ENCODE measurements at regions not wholly inside any gene's neighbourhood (a gene's known extent, or its start where the extent isn't known, plus 50 kb on each side); places are given as distances from the start of the nearest gene placed in this dataset.
"Not testable (repeated sequence)": the region's sequence is repeated elsewhere in the genome, so short reads cannot be mapped to it uniquely, and the experiment has no call there.

DNA sequence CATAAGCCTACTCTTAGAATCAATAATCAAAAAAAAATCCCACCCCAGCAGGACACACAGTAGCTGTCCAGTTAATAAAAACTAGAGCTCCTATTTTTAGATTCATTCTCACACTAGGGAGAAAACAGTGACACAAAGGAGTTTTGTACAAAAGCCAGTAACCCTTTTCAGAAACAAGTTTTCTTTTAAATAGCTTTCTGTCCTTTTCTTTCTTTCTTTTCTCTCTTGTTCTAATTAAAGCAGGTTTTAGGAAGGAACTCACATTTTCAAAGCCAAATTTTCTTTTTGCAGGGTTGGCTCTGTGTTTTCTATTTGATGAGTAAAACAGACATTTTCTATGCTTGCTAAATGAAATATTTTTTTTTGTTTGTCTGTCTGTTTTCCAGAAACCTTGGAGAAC lies 1390.7 kb downstream of the FAM181B start:
- no peaks in the 10 kb centered on the region for H3K4me1 Mint-ChIP-seq (ENCODE audit: low read depth)
- H3K9me3 Mint-ChIP-seq = peaks cover 2% of the 10 kb centered on the region
- no peaks in the 10 kb centered on the region for H3K36me3 Mint-ChIP-seq (ENCODE audit: low read depth)
- DNase-seq = no peak
- H3K27me3 Mint-ChIP-seq (ENCODE audit: low read depth) = no peaks in the 10 kb centered on the region
- CTCF ChIA-PET = interaction anchor here (0.6 kb wide), 1 partner anchor 978 kb away, joined by 4 read pairs; no protein-coding TSS in a partner anchor
- H3K4me3 Mint-ChIP-seq = no peak overlapping the region
- no peak overlapping the region for H3K27ac Mint-ChIP-seq
- intact Hi-C loops (cut with micrococcal nuclease) = no loop called here

DNA sequence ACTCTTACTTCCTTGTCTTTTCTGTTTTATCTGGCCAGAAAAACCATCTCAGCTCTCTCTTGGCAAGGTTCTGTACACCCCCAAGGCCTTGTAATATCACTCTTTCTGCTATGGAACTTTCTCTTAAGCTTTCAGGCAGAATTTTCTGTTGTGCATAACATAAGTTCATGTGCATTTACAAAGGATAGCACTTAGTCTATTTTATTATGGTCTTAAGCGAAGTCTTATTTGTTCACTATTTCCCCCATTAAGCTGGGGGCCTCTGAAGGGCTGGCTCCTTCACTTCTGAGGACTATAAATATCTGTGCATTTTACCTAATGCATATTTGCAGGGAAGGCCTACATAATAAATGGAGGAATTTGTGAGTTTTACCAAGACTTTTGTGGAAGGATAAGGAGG lies 1393.4 kb downstream of the FAM181B start:
- DNase-seq = no peak
- Mint-ChIP-seq H3K4me3 (no peak overlapping the region), H3K36me3 (ENCODE audit: low read depth) (no peaks in the 10 kb centered on the region), H3K27me3 (ENCODE audit: low read depth) (no peaks in the 10 kb centered on the region), H3K27ac (no peak overlapping the region), H3K9me3 (peaks cover 6% of the 10 kb centered on the region), H3K4me1 (ENCODE audit: low read depth) (no peaks in the 10 kb centered on the region)
- CTCF ChIA-PET = no interaction called here
- intact Hi-C loops (cut with micrococcal nuclease) = no loop called here

- CTCF ChIA-PET = no interaction called here
- no peak overlapping the region for H3K4me3 Mint-ChIP-seq
- intact Hi-C loops (cut with micrococcal nuclease) = no loop called here
- peaks cover 6% of the 10 kb centered on the region for H3K9me3 Mint-ChIP-seq
- no peak overlapping the region for H3K27ac Mint-ChIP-seq
- H3K4me1 Mint-ChIP-seq (ENCODE audit: low read depth) = no peaks in the 10 kb centered on the region
- H3K27me3 Mint-ChIP-seq (ENCODE audit: low read depth) = no peaks in the 10 kb centered on the region
- no peaks in the 10 kb centered on the region for H3K36me3 Mint-ChIP-seq (ENCODE audit: low read depth)
- DNase-seq = no peak
Observed at GRCh38 chr11:81339521-81339920, 1394.1 kb downstream of the FAM181B start.

DNA sequence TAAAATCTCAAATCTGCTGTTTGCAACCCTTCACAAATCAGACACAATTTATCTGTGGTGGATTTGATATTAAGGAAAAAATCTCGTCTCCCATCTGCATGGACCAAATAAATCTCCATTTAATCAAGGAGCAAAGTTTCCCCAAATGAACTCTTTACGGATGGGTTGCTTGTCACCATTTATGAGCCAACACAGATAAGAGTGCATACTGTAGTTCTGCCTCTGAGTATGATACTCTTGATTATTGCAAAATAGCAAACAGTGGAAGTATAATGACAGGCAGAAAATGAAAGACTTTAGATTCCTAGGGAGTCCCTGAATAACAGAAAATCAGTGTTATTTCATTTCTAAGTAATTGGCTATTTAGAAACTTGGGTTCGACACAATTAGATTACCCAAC lies 1395.9 kb downstream of the FAM181B start:
- DNase-seq = no peak
- Mint-ChIP-seq H3K27me3 (ENCODE audit: low read depth) (no peaks in the 10 kb centered on the region), H3K36me3 (ENCODE audit: low read depth) (no peaks in the 10 kb centered on the region), H3K4me1 (ENCODE audit: low read depth) (no peaks in the 10 kb centered on the region), H3K27ac (no peak overlapping the region), H3K4me3 (no peak overlapping the region), H3K9me3 (peaks cover 6% of the 10 kb centered on the region)
- intact Hi-C loops (cut with micrococcal nuclease) = no loop called here
- CTCF ChIA-PET = no interaction called here

DNA sequence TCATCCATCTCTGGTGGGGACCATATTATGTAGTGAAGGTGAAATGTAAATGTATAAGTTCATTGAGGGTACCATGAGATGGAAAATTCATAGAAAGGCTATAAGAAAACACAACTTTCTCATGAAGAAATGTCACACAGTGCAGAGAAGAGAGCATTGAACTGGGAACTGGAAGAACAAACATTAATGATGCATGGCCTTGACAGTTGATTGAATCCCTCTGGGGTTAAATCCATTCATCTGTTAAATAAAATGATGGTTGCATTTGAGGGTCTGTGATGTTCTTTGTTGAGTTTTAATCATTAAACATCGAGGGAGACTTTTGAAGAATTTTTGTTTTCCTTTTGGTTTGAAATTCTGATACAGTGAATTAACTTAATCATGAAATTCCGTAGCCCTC lies 1401.4 kb downstream of the FAM181B start:
- DNase-seq = no peak
- H3K27me3 Mint-ChIP-seq (ENCODE audit: low read depth) = no peaks in the 10 kb centered on the region
- CTCF ChIA-PET = no interaction called here
- no peaks in the 10 kb centered on the region for H3K4me1 Mint-ChIP-seq (ENCODE audit: low read depth)
- H3K36me3 Mint-ChIP-seq (ENCODE audit: low read depth) = no peaks in the 10 kb centered on the region
- H3K27ac Mint-ChIP-seq = no peak overlapping the region
- intact Hi-C loops (cut with micrococcal nuclease) = no loop called here
- H3K9me3 Mint-ChIP-seq = peaks cover 4% of the 10 kb centered on the region
- H3K4me3 Mint-ChIP-seq = no peak overlapping the region

- H3K4me3 Mint-ChIP-seq = no peak overlapping the region
- no peak overlapping the region for H3K27ac Mint-ChIP-seq
- H3K27me3 Mint-ChIP-seq (ENCODE audit: low read depth) = no peaks in the 10 kb centered on the region
- no peak for DNase-seq
- no peaks in the 10 kb centered on the region for H3K4me1 Mint-ChIP-seq (ENCODE audit: low read depth)
- H3K36me3 Mint-ChIP-seq (ENCODE audit: low read depth) = no peaks in the 10 kb centered on the region
- peaks cover 4% of the 10 kb centered on the region for H3K9me3 Mint-ChIP-seq
- CTCF ChIA-PET = no interaction called here
- intact Hi-C loops (cut with micrococcal nuclease) = no loop called here
Observed at GRCh38 chr11:81331611-81332235, 1401.9 kb downstream of the FAM181B start.

DNA sequence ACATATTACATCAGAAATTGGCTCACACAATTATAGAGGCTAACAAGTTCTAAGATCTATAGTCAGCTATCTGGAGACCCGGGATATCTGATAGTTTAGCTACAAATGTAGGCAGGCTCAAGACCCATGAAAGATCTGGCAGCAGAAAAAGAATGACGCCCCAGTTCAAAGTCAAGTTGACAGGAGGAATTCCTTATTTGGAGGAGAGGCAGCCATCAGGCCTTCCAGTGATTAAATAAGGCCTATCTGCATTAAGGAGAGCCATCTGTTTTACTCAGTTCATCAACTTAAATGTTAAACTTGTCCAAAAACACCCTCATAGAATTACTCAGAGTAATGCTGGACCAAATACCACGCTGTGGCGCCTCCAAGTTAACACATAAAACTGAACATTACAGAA lies 1402.6 kb downstream of the FAM181B start:
- CTCF ChIA-PET = no interaction called here
- Mint-ChIP-seq H3K4me3 (no peak overlapping the region), H3K27ac (no peak overlapping the region), H3K4me1 (ENCODE audit: low read depth) (no peaks in the 10 kb centered on the region), H3K27me3 (ENCODE audit: low read depth) (no peaks in the 10 kb centered on the region), H3K36me3 (ENCODE audit: low read depth) (no peaks in the 10 kb centered on the region), H3K9me3 (peaks cover 4% of the 10 kb centered on the region)
- intact Hi-C loops (cut with micrococcal nuclease) = no loop called here
- DNase-seq = no peak

GRCh38 chr11:81303038-81303664 lies 1430.5 kb downstream of the FAM181B start:
- Mint-ChIP-seq H3K27ac (no peak overlapping the region), H3K4me3 (no peak overlapping the region), H3K27me3 (ENCODE audit: low read depth) (no peaks in the 10 kb centered on the region), H3K9me3 (peaks cover 2% of the 10 kb centered on the region), H3K4me1 (ENCODE audit: low read depth) (no peaks in the 10 kb centered on the region), H3K36me3 (ENCODE audit: low read depth) (no peaks in the 10 kb centered on the region)
- intact Hi-C loops (cut with micrococcal nuclease) = no loop called here
- CTCF ChIA-PET = no interaction called here
- no peak for DNase-seq

DNA sequence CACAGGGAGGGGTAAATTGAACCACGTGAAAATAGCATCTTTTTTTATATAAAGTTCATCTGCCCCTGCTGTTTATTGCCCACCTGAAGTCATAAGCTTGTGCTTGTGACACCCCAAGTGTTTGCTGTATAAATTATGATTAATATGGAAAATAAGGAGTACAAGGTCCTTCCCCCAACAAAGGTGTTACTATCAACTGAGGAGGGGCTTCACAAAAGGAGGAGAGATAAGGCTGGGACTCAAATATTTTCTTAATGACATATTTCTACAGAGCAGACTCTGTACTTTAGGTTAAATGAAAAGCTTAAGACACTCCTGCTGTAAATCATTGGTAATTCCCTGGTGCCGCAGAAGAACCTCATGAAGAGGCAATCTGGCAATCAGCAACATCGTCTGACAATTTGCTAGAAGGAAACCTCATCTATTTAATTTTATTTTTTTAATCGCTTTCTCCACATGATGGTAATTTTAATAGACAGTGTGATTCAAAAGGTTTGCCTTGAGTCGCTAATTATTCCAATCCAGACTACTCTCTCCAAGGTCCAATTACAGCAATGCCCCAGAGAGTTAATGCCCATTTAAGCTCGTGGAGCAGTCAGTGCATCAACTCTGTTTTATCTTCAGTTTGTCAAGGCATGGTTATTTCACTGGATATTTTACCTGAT lies 1432.4 kb downstream of the FAM181B start:
- DNase-seq = no peak
- H3K4me3 Mint-ChIP-seq = no peak overlapping the region
- H3K36me3 Mint-ChIP-seq (ENCODE audit: low read depth) = no peaks in the 10 kb centered on the region
- no peaks in the 10 kb centered on the region for H3K27me3 Mint-ChIP-seq (ENCODE audit: low read depth)
- H3K27ac Mint-ChIP-seq = no peak overlapping the region
- CTCF ChIA-PET = interaction anchor here (0.5 to 0.6 kb wide), 2 partner anchors 85 to 251 kb away, joined by 3 to 4 read pairs; no protein-coding TSS in a partner anchor
- intact Hi-C loops (cut with micrococcal nuclease) = no loop called here
- H3K9me3 Mint-ChIP-seq = peaks cover 2% of the 10 kb centered on the region
- no peaks in the 10 kb centered on the region for H3K4me1 Mint-ChIP-seq (ENCODE audit: low read depth)

GRCh38 chr11:81286959-81287358 lies 1446.7 kb downstream of the FAM181B start:
- Mint-ChIP-seq H3K4me1 (ENCODE audit: low read depth) (no peaks in the 10 kb centered on the region), H3K27me3 (ENCODE audit: low read depth) (no peaks in the 10 kb centered on the region), H3K36me3 (ENCODE audit: low read depth) (no peaks in the 10 kb centered on the region), H3K9me3 (peaks cover 7% of the 10 kb centered on the region), H3K27ac (no peak overlapping the region), H3K4me3 (no peak overlapping the region)
- intact Hi-C loops (cut with micrococcal nuclease) = no loop called here
- CTCF ChIA-PET = no interaction called here
- no peak for DNase-seq

DNA sequence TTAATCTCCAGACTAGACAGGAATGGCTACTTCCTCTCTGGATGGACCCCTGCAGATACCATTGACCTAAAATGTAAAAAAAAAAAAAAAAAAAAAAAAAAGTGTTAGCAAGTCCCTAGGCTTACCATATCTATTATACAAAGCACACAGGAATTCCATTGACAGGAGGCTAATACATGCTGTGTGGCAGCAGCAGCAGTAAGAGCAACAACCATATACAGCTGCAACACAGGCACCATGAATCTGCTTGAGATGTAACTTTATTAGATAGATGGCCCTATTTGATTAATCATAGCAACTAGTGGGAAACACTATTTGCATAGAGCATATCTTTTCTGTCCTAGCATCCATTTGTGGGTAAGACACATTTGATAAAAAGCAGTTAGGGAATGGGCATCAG lies 1447.1 kb downstream of the FAM181B start:
- no peaks in the 10 kb centered on the region for H3K27me3 Mint-ChIP-seq (ENCODE audit: low read depth)
- DNase-seq = no peak

GRCh38 chr11:81280228-81280627 lies 1453.4 kb downstream of the FAM181B start:
- H3K27ac Mint-ChIP-seq; H3K4me1 Mint-ChIP-seq (ENCODE audit: low read depth); H3K9me3 Mint-ChIP-seq; H3K4me3 Mint-ChIP-seq; DNase-seq; intact Hi-C loops (cut with micrococcal nuclease); H3K36me3 Mint-ChIP-seq (ENCODE audit: low read depth); H3K27me3 Mint-ChIP-seq (ENCODE audit: low read depth): not testable (repeated sequence)
- CTCF ChIA-PET = interaction anchor here (0.6 kb wide), 1 partner anchor 1287 kb away, joined by 4 read pairs; no protein-coding TSS in a partner anchor

More for the DNA sequence above, 1447.1 kb downstream of the FAM181B start:
- Mint-ChIP-seq H3K36me3 (ENCODE audit: low read depth) (no peaks in the 10 kb centered on the region), H3K4me1 (ENCODE audit: low read depth) (no peaks in the 10 kb centered on the region), H3K27ac (no peak overlapping the region), H3K9me3 (peaks cover 7% of the 10 kb centered on the region), H3K4me3 (no peak overlapping the region)
- CTCF ChIA-PET = no interaction called here
- intact Hi-C loops (cut with micrococcal nuclease) = no loop called here

GRCh38 chr11:81278991-81279390 lies 1454.7 kb downstream of the FAM181B start:
- CTCF ChIA-PET = no interaction called here
- no peak for DNase-seq
- H3K9me3 Mint-ChIP-seq = no peaks in the 10 kb centered on the region
- H3K27me3 Mint-ChIP-seq (ENCODE audit: low read depth) = no peaks in the 10 kb centered on the region
- intact Hi-C loops (cut with micrococcal nuclease) = no loop called here
- no peaks in the 10 kb centered on the region for H3K4me1 Mint-ChIP-seq (ENCODE audit: low read depth)
- no peak overlapping the region for H3K4me3 Mint-ChIP-seq
- no peak overlapping the region for H3K27ac Mint-ChIP-seq
- no peaks in the 10 kb centered on the region for H3K36me3 Mint-ChIP-seq (ENCODE audit: low read depth)
